H7 (cell line): ENCODE measurements at regions not wholly inside any gene's neighbourhood (a gene's known extent, or its start where the extent isn't known, plus 50 kb on each side); places are given as distances from the start of the nearest gene placed in this dataset.
"Not testable (repeated sequence)": the region's sequence is repeated elsewhere in the genome, so short reads cannot be mapped to it uniquely, and the experiment has no call there.

Source experiments
- DNase-seq: peaks from one replicate; pipeline ENCODE4 v3.0.0; 2012
- H3K27me3 ChIP-seq: 2 replicates; pipeline ENCODE4 v1.6.0; 2011; ENCODE audit warnings: mild to moderate bottlenecking, low read length; ENCODE audit not compliant: control insufficient read depth, insufficient read depth
- H3K36me3 ChIP-seq: replicated peaks from 2 replicates; pipeline ENCODE4 v1.5.1; 2011; ENCODE audit warnings: low read length; ENCODE audit not compliant: control insufficient read depth, insufficient read depth
- H3K4me3 ChIP-seq: 2 replicates; pipeline ENCODE4 v1.5.1; 2011; ENCODE audit warnings: low read depth, mild to moderate bottlenecking, control low read depth, low read length, moderate library complexity; ENCODE audit not compliant: insufficient read depth

DNA sequence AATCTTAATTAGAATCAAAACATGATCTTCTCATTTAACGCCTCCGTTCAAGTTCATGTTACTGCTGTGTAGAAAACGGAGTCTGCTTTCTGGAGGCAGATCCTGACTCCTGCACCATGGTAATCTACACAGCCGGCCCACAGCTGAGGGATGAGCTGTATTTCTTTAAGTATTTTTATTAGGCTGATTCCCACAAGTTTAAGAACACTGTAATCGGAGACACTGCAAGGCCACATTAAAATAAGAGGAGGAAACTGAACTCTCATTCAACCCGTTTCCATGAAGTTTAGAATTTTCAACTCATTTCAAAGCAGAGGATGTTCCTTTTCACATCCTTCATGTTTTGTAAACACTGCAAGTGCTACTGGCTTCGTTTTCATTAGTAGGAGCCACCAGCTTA lies 372.2 kb downstream of the NFIB start:
- DNase-seq: no peak
- H3K4me3 ChIP-seq: no peak overlapping the region
- H3K36me3 ChIP-seq: no peaks in the 10 kb centered on the region
- H3K27me3 ChIP-seq: no peaks in the 10 kb centered on the region

DNA sequence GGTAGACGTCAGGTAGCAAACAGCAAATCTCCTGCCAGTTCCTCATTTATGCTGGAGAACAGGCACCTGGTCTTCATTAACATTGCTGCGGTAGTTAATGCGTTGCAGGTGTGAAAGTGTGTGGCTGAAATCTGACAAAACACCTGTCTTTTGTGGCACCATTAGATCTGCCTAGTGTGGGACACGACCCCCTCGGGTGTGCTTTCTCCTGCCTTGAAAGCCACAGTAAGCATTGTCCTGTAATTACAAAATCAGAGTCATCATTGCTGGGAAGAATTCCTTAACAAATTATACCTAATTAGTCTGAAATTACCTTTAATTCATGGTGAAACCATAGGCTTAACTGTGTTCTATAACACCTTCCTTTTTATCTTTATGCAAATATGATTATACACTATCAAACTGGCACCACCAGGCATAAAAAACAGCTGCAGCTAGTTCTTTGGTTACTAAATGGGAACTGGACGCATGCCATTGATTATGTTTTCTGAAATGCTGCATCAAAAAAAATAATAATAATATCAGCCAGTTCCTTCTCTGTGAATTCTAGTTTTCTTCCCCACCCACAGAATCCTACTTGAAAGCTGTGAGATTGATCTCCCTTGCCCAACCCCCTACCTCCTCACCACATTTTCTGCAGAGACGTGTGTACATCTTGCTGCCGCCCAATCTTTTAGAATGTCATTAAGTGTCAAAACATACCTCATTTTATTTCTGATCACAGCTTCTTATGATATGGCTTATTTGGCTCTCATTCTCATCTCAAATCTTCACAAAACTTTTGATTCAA lies 374.0 kb downstream of the NFIB start:
- Histone ChIP-seq H3K27me3 (no peaks in the 10 kb centered on the region), H3K36me3 (no peaks in the 10 kb centered on the region), H3K4me3 (no peak overlapping the region)
- DNase-seq: no peak

DNA sequence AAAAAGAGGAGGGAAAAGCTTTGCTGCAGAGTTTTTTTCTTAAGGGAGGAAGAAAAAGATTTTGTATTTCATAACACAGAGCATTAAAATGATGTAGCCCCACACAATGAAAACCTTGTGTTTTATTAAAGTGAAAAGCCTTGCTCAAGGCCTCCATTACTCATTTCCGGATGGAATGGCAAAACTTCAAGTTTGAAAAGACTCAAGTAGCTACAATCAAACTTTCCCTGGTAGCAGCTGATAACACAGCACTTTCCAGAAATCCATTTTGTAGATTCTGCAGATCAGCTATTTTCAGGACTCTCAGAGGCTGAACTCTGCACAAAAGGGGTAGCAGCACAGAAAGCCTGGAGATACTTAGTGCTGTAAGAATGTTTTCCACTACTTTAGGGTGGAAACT lies 374.8 kb downstream of the NFIB start:
- no peak for DNase-seq
- Histone ChIP-seq H3K27me3 (no peaks in the 10 kb centered on the region), H3K36me3 (no peaks in the 10 kb centered on the region), H3K4me3 (no peak overlapping the region)

DNA sequence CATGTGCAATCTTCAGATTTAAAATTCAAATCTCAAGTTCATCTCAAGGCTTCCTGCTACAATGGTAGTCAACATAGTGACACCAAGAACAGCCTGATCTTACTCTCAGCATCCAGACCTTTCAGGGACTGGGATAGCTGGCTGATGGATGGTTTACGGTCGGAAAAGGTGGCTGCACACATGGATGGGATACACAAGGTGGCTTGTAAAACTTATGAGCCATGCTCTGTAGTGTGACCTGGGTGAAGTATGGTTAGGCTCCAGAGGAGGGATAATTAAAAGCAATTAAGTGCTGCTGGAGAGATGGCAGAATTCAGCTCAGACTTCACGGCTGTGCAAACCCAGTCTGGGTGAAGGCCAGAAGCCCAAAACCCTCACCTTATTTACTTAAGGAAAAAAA lies 379.5 kb downstream of the NFIB start:
- no peaks in the 10 kb centered on the region for H3K27me3 ChIP-seq
- DNase-seq: no peak
- no peak overlapping the region for H3K4me3 ChIP-seq
- no peaks in the 10 kb centered on the region for H3K36me3 ChIP-seq

DNA sequence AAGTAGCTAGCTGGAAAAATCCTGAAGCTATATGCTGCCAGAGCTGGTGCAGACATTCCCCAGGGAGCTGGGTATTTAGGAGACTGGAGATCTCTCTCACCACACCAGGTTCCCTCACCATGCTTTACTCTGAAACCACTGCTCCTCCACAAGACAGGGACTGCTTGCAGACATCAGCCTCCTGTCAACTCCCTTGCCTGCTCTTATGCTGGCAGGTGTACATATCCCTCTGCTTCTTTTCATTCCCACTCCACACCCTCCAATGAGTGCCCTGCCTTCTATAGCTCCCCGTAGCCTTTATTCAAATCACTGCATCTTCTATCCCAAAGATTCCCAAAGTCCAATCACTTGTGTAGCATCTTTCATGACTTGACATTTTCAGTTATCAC lies 380.7 kb downstream of the NFIB start:
- Histone ChIP-seq H3K27me3 (no peaks in the 10 kb centered on the region), H3K4me3 (no peak overlapping the region), H3K36me3 (no peaks in the 10 kb centered on the region)
- DNase-seq: no peak

GRCh38 chr9:13932528-13933267 lies 381.2 kb downstream of the NFIB start:
- H3K27me3 ChIP-seq: no peaks in the 10 kb centered on the region
- H3K36me3 ChIP-seq: no peaks in the 10 kb centered on the region
- H3K4me3 ChIP-seq: no peak overlapping the region
- DNase-seq: no peak

DNA sequence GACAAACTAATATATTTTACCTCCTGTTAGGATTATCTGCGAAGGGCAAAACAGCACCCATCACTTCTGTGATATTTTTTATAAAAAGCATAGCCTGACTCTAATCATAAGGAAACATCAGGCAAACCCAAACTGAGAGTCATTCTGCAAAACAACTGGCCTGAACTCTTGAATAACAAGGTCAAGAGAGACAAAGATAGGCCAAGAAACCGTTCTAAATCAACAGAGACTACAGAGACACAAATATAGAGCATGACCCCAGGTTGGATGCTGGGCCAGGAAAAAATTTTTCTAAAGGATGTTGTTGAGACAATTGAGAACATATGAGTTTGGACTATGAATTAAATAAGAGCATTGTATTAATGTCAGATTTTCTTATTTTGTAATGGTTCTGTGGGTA lies 384.9 kb downstream of the NFIB start:
- no peak overlapping the region for H3K4me3 ChIP-seq
- no peak for DNase-seq
- no peaks in the 10 kb centered on the region for H3K27me3 ChIP-seq
- H3K36me3 ChIP-seq: no peaks in the 10 kb centered on the region

DNA sequence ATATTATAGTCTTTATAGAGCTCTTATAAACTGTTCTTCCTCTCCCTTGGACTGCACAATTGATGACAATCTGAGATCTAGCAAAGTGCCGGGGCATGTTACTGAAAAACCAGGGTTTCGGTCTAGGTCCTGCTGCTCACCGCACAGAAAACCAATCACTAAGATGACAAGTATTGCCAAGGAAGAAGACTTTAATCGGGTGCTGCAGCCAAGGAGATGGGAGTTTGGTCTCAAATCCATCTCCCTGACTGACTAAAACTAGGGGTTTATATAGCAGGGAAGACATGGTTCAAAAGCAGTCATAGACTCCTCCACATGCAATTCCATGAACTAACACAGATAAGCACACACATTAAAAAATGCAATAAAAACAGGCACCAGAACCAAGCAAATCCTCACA lies 390.6 kb downstream of the NFIB start:
- H3K27me3 ChIP-seq: no peaks in the 10 kb centered on the region
- no peak for DNase-seq
- H3K36me3 ChIP-seq: no peaks in the 10 kb centered on the region
- no peak overlapping the region for H3K4me3 ChIP-seq

DNA sequence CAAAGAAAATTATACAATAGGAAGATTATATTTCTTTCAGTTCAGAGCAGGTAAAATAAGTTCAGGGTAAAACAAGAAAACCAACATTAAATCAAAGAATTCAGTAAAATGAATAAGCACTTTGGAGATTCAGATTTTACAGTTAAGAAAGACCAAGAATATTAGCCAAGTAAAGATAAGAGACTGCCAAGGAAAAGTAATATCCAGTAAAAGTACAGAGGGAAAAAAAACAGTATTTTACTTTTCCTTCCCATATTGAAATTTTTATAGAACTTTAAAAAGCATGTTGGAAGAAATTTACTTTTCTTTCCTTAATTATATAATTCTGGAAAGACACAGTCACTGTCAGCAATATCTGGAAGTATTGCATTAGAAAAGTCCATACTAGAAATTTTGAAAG lies 393.4 kb downstream of the NFIB start:
- no peak for DNase-seq
- Histone ChIP-seq H3K4me3 (no peak overlapping the region), H3K27me3 (no peaks in the 10 kb centered on the region), H3K36me3 (no peaks in the 10 kb centered on the region)

GRCh38 chr9:13919401-13919800 lies 394.5 kb downstream of the NFIB start:
- no peak overlapping the region for H3K4me3 ChIP-seq
- H3K27me3 ChIP-seq: no peaks in the 10 kb centered on the region
- DNase-seq: no peak
- no peaks in the 10 kb centered on the region for H3K36me3 ChIP-seq

DNA sequence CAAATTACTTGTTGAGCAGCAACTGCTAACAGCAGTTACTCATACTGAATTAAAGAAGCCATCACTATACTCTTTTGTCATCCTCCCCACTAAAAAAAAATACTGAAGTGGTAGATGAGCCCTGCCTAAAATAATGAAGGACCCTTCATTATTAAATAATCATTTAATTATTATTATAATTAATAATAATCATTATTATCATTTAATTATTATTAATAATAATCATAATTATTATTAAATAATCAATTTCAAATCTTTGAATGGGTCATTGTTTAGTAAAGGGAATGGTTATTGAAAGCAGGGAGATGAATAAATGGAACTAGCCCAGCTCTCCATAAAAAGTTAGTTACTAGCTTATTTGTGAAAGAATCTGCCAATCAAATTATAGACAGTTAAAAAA lies 396.4 kb downstream of the NFIB start:
- H3K27me3 ChIP-seq: no peaks in the 10 kb centered on the region
- no peak overlapping the region for H3K4me3 ChIP-seq
- H3K36me3 ChIP-seq: no peaks in the 10 kb centered on the region
- no peak for DNase-seq

DNA sequence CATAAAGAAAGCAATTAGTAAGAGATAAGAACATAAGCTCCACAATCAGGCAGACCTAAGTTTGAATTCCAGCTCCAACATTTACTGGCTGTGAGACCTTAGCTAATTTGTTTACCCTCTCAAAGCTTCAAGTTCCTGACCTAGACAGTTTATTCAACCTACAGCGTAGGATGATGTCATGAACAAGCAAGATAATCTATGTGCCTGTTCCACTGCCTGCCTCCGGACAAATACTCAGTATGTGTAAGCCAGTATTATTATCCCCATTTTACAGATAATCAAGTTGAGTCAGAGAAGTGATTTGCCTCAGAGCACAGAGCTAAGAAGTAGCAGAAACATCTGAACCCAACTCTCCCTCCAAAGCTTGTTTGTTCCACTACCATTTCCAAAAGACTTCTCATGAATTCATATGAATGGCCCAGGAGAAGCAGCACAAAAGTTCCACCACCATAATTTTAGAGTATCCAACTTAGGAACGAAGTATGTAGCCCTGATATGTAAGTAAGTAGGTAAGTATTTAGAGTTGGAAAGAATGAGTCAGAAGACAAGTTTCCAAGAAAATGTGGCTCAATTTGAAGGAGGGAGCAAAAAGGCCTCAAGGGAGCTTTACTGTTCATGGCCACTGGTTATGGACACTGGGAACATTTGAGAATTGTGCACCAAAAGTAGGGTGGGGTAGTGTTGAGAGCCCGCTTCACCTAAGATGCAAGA lies 398.2 kb downstream of the NFIB start:
- DNase-seq: no peak
- H3K36me3 ChIP-seq: no peaks in the 10 kb centered on the region
- no peaks in the 10 kb centered on the region for H3K27me3 ChIP-seq
- H3K4me3 ChIP-seq: no peak overlapping the region

DNA sequence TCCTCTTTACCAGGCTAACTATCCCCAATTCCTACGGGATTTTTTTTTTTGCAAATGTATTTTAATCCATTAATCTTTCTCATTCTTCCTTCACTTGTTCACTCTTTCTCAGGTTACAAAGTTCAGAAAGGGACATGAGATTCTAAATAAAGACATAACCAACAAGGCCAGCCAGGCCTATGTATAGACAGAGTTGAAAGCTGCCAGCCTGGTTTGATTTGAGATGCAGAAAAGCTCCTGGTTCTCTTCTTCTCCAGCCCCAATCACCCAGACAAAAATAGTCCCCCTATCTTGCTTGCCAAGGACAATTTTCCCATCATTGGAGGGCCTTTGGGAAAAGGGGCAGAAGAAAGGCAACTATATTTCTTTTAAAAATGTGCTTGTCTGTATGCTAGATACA lies 398.8 kb downstream of the NFIB start:
- no peaks in the 10 kb centered on the region for H3K36me3 ChIP-seq
- H3K27me3 ChIP-seq: no peaks in the 10 kb centered on the region
- no peak overlapping the region for H3K4me3 ChIP-seq
- no peak for DNase-seq

- no peaks in the 10 kb centered on the region for H3K27me3 ChIP-seq
- H3K4me3 ChIP-seq: no peak overlapping the region
- H3K36me3 ChIP-seq: no peaks in the 10 kb centered on the region
- no peak for DNase-seq
These were observed 402.5 kb downstream of the NFIB start for GRCh38 chr9:13911473-13911872.

- H3K4me3 ChIP-seq, H3K27me3 ChIP-seq, DNase-seq, H3K36me3 ChIP-seq: not testable (repeated sequence)
These were observed 406.1 kb downstream of the NFIB start for GRCh38 chr9:13907842-13908241.
